ENCODE measurements at regions not wholly inside any gene's neighbourhood (a gene's known extent, or its start where the extent isn't known, plus 50 kb on each side); places are given as distances from the start of the nearest gene placed in this dataset.

- no peak overlapping the region for H3K4me3 ChIP-seq
- H3K27me3 ChIP-seq, result no peaks in the 10 kb centered on the region
- peaks cover 12% of the 10 kb centered on the region; the same call in 1 of the 2 replicates for H3K4me1 ChIP-seq
- H3K9me3 ChIP-seq (replicated peaks), result no peaks in the 10 kb centered on the region
- no peaks in the 10 kb centered on the region for H3K36me3 ChIP-seq
- H3K27ac ChIP-seq, result no peak overlapping the region
- DNase-seq, result no peak
Observed at GRCh38 chr4:144289667-144290428, 149.3 kb upstream of the GYPA start.

GRCh38 chr4:144291164-144291563, 150.6 kb upstream of the GYPA start:
- H3K4me1 ChIP-seq, result peaks cover 1% of the 10 kb centered on the region; the same call in 1 of the 2 replicates
- no peaks in the 10 kb centered on the region for H3K36me3 ChIP-seq
- DNase-seq, result no peak

DNA sequence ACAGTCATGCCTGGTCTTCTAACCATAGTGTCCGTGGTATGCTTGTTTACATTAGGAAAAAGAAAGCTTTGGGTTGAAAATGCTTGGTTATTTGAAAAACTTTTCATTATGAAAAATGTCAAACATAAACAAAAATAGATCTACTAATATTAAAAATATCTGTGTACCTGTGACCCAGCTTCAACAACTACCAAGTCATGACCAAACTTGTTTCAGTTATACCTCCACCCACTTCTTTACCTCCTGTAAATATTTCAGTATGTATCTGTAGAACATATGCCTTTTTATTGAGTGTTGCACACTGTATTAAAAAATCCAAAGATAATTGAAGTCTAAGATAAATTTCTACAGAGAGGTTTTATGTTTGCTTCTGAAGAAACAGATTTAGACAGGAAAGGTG, 153.7 kb upstream of the GYPA start:
- Histone ChIP-seq H3K4me1 (peaks cover 12% of the 10 kb centered on the region), H3K27ac (no peak overlapping the region), H3K4me3 (no peak overlapping the region), H3K36me3 (no peaks in the 10 kb centered on the region), H3K9me3 (replicated peaks) (no peaks in the 10 kb centered on the region), H3K27me3 (no peaks in the 10 kb centered on the region)
- no peak for DNase-seq

More at GRCh38 chr4:144291164-144291563, 150.6 kb upstream of the GYPA start:
- no peaks in the 10 kb centered on the region for H3K9me3 ChIP-seq (replicated peaks)
- H3K4me3 ChIP-seq, result no peak overlapping the region
- H3K27me3 ChIP-seq, result no peaks in the 10 kb centered on the region
- no peak overlapping the region for H3K27ac ChIP-seq

DNA sequence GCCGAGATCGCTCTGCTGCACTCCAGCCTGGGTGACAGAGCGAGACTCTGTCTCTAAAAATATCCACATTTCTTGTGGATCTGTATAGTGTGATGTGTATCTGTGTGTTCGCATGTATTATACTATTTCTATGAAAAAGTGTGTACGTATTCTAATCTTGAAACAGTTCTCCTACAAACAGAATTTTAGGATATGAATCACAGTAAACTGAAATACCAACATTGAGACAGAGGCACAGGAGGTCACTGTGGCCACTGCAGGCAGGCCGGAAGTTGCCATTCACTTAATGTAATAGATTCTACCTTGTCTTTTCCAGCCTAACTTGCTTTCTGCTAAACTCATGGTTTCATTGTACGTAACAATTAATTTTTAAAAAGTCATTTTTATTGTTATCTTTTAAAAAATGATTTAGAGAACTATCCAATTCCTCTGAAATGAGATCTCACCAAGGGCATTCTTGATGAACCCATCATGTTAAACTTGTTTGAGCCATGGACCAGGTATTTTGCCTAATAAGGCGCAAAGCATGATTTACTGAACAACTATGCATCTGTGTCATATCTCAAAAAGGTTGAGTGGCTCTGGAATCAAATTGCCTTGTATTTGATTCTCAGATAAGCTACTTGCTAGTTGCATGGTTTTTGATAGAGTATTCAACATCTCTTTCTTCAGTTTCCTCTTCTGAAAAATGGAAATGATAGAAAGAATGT, 154.9 kb upstream of the GYPA start:
- Histone ChIP-seq H3K4me3 (no peak overlapping the region), H3K27me3 (no peaks in the 10 kb centered on the region), H3K4me1 (peaks cover 23% of the 10 kb centered on the region), H3K9me3 (replicated peaks) (no peaks in the 10 kb centered on the region), H3K27ac (no peak overlapping the region), H3K36me3 (no peaks in the 10 kb centered on the region)
- DNase-seq, result no peak

GRCh38 chr4:144296941-144297340, 156.4 kb upstream of the GYPA start:
- no peak overlapping the region for H3K27ac ChIP-seq
- no peak for DNase-seq
- no peaks in the 10 kb centered on the region for H3K27me3 ChIP-seq
- no peaks in the 10 kb centered on the region for H3K36me3 ChIP-seq
- peaks cover 38% of the 10 kb centered on the region for H3K4me1 ChIP-seq
- no peak overlapping the region for H3K4me3 ChIP-seq
- H3K9me3 ChIP-seq (replicated peaks), result no peaks in the 10 kb centered on the region

DNA sequence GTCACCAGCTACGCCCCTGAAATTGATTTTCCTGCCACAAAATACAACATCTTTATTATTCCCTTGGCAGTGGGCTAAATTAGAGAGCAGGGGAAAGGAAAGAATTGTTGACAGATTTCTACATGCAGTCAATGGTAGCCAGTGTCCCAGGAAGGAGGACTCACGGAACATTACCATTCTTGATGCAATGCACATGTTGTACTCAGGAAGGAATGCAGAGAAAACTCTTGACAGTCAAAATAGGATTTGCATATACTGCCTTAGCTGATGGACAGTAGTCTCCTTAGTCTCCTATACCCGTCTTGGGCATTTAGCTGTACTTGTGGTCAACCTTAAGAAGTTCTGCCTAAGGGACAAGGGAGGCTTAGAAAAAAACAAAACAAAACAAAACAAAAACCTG, 158.0 kb upstream of the GYPA start:
- no peaks in the 10 kb centered on the region for H3K36me3 ChIP-seq
- peaks cover 54% of the 10 kb centered on the region for H3K4me1 ChIP-seq
- no peaks in the 10 kb centered on the region for H3K27me3 ChIP-seq
- peak overlapping the region; percentile 95; the same call in 1 of the 2 replicates for H3K27ac ChIP-seq
- no peak overlapping the region for H3K4me3 ChIP-seq
- DNase-seq, result peak in 1 of 2 experiments; percentile 20
- no peaks in the 10 kb centered on the region for H3K9me3 ChIP-seq (replicated peaks)

DNA sequence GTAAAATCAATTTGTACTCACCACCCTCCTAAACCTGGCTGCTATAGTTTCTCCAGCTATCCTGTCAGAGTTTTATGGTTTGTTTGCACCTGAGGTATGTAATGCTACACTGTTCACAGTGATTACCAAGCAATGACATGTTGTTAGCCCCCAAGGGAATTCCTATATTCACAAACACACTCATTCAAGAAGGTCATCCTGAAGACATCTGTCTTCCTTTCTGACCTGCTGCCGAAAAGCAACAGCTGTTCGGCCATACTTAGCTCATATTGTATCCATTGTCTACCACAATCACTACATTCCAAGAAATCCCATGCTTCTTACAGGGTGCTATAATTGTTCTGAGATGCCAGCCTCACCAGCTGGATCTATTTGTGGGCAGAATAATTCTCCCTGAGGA, 160.1 kb upstream of the GYPA start:
- H3K9me3 ChIP-seq (replicated peaks), result no peaks in the 10 kb centered on the region
- DNase-seq, result peak; percentile 70 to 88
- no peaks in the 10 kb centered on the region for H3K36me3 ChIP-seq
- H3K4me3 ChIP-seq, result no peak overlapping the region
- H3K27me3 ChIP-seq, result no peaks in the 10 kb centered on the region
- H3K4me1 ChIP-seq, result peaks cover 69% of the 10 kb centered on the region
- H3K27ac ChIP-seq, result peak overlapping the region; percentile 95

DNA sequence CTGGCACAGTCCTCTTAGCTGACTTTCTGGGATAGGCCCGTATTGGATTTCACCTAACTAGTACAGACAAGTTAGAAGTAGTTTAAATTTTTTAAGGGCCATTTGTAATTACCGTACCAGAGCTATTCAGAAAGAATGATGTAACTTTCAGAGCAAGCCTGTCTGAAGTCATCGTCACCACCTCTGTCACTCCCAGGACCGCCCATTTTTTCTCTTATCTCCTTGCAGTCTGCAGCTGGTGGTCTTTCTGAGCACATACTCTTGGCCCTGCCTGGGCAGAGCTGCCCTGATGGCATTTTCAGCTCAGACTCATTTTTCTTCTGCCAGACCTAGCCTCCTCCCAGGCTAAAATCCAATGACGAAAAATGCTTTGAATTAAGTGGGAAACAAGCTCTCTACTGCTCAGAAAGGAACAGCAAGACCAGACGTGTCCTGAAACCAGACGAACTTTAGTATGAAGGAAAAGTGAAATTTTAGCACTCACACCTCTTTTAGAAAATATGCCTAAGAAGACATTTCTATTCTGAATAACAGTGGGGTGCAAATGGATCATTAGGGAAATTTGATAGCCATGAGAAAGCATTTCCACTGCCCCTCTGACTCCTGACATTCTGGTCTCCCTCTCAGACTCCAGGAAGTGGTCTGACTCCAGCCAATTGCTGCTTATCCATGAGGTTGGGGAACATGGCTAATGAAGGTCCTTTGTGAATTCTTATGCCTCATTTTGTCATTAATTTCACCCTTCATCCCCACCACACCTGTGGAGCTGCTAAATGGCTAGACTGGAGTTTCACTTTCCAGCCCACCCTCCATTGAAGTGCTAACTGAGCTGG, 162.4 kb upstream of the GYPA start:
- peaks cover 81% of the 10 kb centered on the region for H3K4me1 ChIP-seq
- no peak overlapping the region for H3K4me3 ChIP-seq
- no peaks in the 10 kb centered on the region for H3K9me3 ChIP-seq (replicated peaks)
- no peaks in the 10 kb centered on the region for H3K36me3 ChIP-seq
- peak; percentile 79 to 85 for DNase-seq
- no peaks in the 10 kb centered on the region for H3K27me3 ChIP-seq
- H3K27ac ChIP-seq, result peak overlapping the region; percentile 95

GRCh38 chr4:144304025-144304424, 163.5 kb upstream of the GYPA start:
- H3K27ac ChIP-seq, result peak overlapping the region; percentile 95
- peak; percentile 75 to 94 for DNase-seq
- no peaks in the 10 kb centered on the region for H3K36me3 ChIP-seq
- H3K27me3 ChIP-seq, result no peaks in the 10 kb centered on the region
- 0 out of 2 replicates have a peak, but pooled peaks cover 4% of the 10 kb centered on the region for H3K9me3 ChIP-seq (replicated peaks)
- H3K4me1 ChIP-seq, result peaks cover 71% of the 10 kb centered on the region
- H3K4me3 ChIP-seq, result no peak overlapping the region

GRCh38 chr4:144310535-144310934, 170.0 kb upstream of the GYPA start:
- Histone ChIP-seq H3K27me3 (no peaks in the 10 kb centered on the region), H3K4me3 (no peak overlapping the region), H3K9me3 (replicated peaks) (peaks cover 15% of the 10 kb centered on the region; the same call in 1 of the 2 replicates), H3K4me1 (peaks cover 13% of the 10 kb centered on the region), H3K36me3 (no peaks in the 10 kb centered on the region), H3K27ac (no peak overlapping the region)
- no peak for DNase-seq

DNA sequence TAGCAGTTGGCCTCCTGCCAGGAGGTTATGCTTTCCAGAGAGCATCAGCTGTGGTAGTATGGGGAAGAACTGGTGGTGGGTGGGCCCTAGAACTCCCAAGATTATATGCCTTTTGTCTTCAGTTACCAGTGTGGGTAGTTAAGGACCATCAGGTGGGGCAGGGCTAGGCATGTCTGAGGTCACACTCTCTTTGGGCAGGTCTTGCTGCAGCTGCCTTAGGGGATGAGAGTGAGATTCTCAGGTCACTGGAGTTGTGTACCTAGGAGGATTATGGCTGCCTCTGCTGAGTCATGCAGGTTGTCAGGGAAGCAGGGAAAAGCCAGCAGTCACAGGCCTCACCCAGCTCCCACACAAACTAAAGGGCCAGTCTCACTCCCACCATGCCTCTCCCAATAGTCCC, 172.9 kb upstream of the GYPA start:
- DNase-seq, result peak; percentile 11 to 38
- Histone ChIP-seq H3K4me3 (no peak overlapping the region), H3K9me3 (replicated peaks) (peaks cover 12% of the 10 kb centered on the region; the same call in 1 of the 2 replicates), H3K36me3 (no peaks in the 10 kb centered on the region), H3K27me3 (no peaks in the 10 kb centered on the region), H3K4me1 (no peaks in the 10 kb centered on the region), H3K27ac (no peak overlapping the region)

GRCh38 chr4:144316869-144317268, 176.4 kb upstream of the GYPA start:
- no peak for DNase-seq
- H3K9me3 ChIP-seq (replicated peaks), result peaks cover 11% of the 10 kb centered on the region; the same call in 1 of the 2 replicates
- no peaks in the 10 kb centered on the region for H3K36me3 ChIP-seq
- H3K4me3 ChIP-seq, result no peak overlapping the region
- no peaks in the 10 kb centered on the region for H3K27me3 ChIP-seq
- no peaks in the 10 kb centered on the region for H3K4me1 ChIP-seq
- H3K27ac ChIP-seq, result no peak overlapping the region

DNA sequence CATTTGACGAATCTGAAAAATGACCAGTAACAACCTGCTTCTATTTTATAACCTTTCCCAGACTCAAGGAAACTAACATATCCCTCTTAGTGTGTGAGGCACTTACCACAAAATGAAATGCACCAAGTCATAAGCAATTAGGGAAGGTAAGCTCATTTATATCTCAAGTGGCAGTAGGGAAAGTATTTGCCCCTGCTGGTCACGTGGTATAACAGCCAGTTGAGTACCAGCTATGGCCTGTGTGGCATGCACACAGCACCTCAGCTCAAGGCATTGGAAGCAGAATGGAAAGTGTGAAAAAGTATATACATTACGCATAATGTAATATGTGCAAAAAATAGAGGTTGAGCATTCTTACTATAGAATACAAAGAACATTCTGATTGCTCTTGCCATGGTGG, 178.3 kb upstream of the GYPA start:
- DNase-seq, result no peak
- Histone ChIP-seq H3K4me3 (no peak overlapping the region), H3K27me3 (no peaks in the 10 kb centered on the region), H3K4me1 (no peaks in the 10 kb centered on the region), H3K9me3 (replicated peaks) (peaks cover 9% of the 10 kb centered on the region; the same call in 1 of the 2 replicates), H3K27ac (no peak overlapping the region), H3K36me3 (no peaks in the 10 kb centered on the region)

DNA sequence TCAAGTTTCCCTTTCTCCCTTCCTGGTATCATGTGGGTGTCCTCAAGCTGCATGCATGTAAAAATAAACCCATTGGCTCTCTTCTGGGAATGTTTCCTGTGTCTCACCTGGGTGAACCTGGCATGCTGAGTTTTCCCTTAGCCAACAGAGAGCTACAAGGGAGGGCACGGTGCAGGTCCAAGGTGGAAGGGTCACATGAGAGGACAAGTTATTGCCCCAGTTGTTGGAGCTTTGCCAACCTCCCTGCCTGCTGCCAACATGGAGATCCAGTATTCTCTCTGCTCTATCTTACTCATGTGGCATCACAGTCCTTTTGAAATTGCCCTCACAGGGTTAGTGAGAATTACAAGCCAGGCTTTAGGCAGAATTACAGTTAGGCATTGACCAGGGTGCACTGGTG, 196.1 kb upstream of the GYPA start:
- Histone ChIP-seq H3K27ac (no peak overlapping the region), H3K36me3 (no peaks in the 10 kb centered on the region), H3K9me3 (replicated peaks) (no peaks in the 10 kb centered on the region), H3K4me1 (0 out of 2 replicates have a peak, but pooled peaks cover 6% of the 10 kb centered on the region), H3K4me3 (no peak overlapping the region), H3K27me3 (no peaks in the 10 kb centered on the region)
- no peak for DNase-seq

DNA sequence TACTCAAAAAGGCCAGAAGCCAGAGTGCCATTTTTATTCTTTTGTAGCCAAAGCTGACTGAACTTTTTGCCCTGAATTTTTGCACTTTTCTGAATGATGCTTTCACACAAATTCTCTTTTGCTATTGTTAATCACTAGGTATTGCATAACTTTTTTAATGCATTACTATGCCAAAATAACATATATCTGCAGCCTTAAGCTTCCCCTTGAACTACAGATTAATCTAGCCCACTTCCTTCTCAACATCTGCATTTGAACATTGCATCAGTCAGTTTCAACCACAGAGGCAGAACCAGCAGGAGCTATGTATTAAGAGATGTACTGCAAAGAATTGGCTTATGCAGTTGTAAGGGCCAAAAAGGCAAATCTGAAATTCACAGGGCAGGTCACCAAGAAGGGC, 197.6 kb upstream of the GYPA start:
- H3K4me3 ChIP-seq, result no peak overlapping the region

More for the DNA sequence above, 197.6 kb upstream of the GYPA start:
- Histone ChIP-seq H3K36me3 (no peaks in the 10 kb centered on the region), H3K27ac (no peak overlapping the region), H3K9me3 (replicated peaks) (no peaks in the 10 kb centered on the region), H3K4me1 (0 out of 2 replicates have a peak, but pooled peaks cover 6% of the 10 kb centered on the region), H3K27me3 (no peaks in the 10 kb centered on the region)
- no peak for DNase-seq

All from SJCRH30 (cell line).